ENCODE measurements at regions not wholly inside any gene's neighbourhood (a gene's known extent, or its start where the extent isn't known, plus 50 kb on each side); places are given as distances from the start of the nearest gene placed in this dataset.

- no peak for TF ChIP-seq POLR2A (IDR thresholded peaks at IDR 0.05)
- no peak for TF ChIP-seq CTCF (IDR thresholded peaks at IDR 0.05)
These were observed 516.6 kb upstream of the NBEA start for GRCh38 chr13:34425327-34425949.

Data from heart left ventricle (tissue), 13 donors.